Activated CD4-positive, alpha-beta memory T cell treated with anti-CD3 and anti-CD28 coated beads, Interleukin-2, amount 10 ng/mL, durations not matched to agents 7 days and 5 days (primary cell): ENCODE measurements at regions not wholly inside any gene's neighbourhood (a gene's known extent, or its start where the extent isn't known, plus 50 kb on each side); places are given as distances from the start of the nearest gene placed in this dataset.
"Not testable (repeated sequence)": the region's sequence is repeated elsewhere in the genome, so short reads cannot be mapped to it uniquely, and the experiment has no call there.

Experiments used
- CTCF ChIA-PET: fragments of 350-600 bp; sonication (Branson Sonifier 250); formaldehyde crosslinking; loops from one replicate; lab custom pipeline; 2021; ENCODE audit warnings: antibody characterized with exemption, inconsistent platforms; lab: Charles Lee
- POLR2A ChIA-PET: fragments of 350-600 bp; sonication (Branson Sonifier 250); formaldehyde crosslinking; loops from one replicate; lab custom pipeline; 2021; ENCODE audit warnings: antibody characterized with exemption; lab: Charles Lee
- DNase-seq: peaks from one replicate; pipeline ENCODE4 v3.0.0-alpha.2; 2020
- H3K27ac Mint-ChIP-seq: one replicate; pipeline ENCODE4 v1.8.0; 2021; ENCODE audit warnings: mild to moderate bottlenecking, mixed read lengths
- H3K27me3 Mint-ChIP-seq: one replicate; pipeline ENCODE4 v1.8.0; 2021; ENCODE audit warnings: mixed read lengths
- H3K36me3 Mint-ChIP-seq: one replicate; pipeline ENCODE4 v1.8.0; 2021; ENCODE audit warnings: low read depth, mixed read lengths
- H3K4me1 Mint-ChIP-seq: one replicate; pipeline ENCODE4 v1.8.0; 2021; ENCODE audit warnings: mixed read lengths
- H3K4me3 Mint-ChIP-seq: one replicate; pipeline ENCODE4 v1.8.0; 2021; ENCODE audit warnings: mild to moderate bottlenecking, mixed read lengths
- H3K9me3 Mint-ChIP-seq: one replicate; pipeline ENCODE4 v1.8.0; 2021; ENCODE audit warnings: mixed read lengths

DNA sequence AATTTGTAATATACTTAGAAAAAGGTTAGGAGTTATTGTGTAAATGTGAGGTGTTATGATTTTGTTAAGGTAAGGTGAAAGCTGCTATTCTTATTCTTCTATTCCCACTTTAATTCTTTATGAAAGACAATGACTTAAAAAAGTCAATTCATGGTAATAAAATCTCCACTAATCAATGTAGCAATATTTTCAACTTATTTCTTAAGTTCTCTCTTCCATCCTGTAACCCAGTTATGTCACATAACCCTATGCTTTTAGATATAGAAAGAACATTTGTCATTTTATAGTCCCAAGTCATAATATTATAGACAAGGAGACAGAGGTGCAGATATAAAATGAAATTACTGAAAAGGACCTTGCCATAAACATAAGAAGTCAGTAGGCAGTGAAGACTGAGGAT, 157.9 kb upstream of the SLC7A11 start:
- Mint-ChIP-seq H3K4me3 (no peak overlapping the region), H3K27me3 (no peaks in the 10 kb centered on the region), H3K9me3 (no peaks in the 10 kb centered on the region), H3K36me3 (no peaks in the 10 kb centered on the region), H3K4me1 (no peaks in the 10 kb centered on the region), H3K27ac (no peak overlapping the region)
- DNase-seq, result no peak
- ChIA-PET POLR2A (no interaction called here), CTCF (interaction anchor here (0.5 kb wide), 1 partner anchor 522 kb away, joined by 3 read pairs; no protein-coding TSS in a partner anchor)

DNA sequence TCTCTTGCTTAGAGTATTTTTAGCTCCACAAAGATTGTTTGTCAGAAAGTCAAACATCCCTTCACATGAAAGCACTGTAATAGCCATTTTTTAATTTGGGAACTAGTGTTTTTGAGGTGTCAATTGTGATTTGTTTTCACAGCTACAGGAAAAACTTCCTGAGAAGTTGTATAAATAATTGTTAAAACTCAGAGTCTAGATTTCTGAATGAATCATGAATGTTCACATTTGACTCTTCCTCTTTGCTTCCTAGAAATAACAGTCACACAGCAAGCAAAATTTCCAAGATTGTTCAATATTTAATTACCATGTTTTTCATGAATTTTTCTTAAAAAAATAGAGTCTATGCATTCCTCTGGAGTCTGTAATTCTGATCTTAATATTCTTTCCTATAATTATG, 156.9 kb upstream of the SLC7A11 start:
- H3K27me3 Mint-ChIP-seq, result no peaks in the 10 kb centered on the region
- ChIA-PET CTCF (no interaction called here), POLR2A (no interaction called here)
- H3K9me3 Mint-ChIP-seq, result no peaks in the 10 kb centered on the region
- no peak overlapping the region for H3K27ac Mint-ChIP-seq
- no peaks in the 10 kb centered on the region for H3K36me3 Mint-ChIP-seq
- no peak for DNase-seq
- H3K4me3 Mint-ChIP-seq, result no peak overlapping the region
- no peaks in the 10 kb centered on the region for H3K4me1 Mint-ChIP-seq

- Mint-ChIP-seq H3K27ac (no peak overlapping the region), H3K27me3 (no peaks in the 10 kb centered on the region), H3K9me3 (no peaks in the 10 kb centered on the region), H3K4me1 (no peaks in the 10 kb centered on the region), H3K4me3 (no peak overlapping the region), H3K36me3 (no peaks in the 10 kb centered on the region)
- POLR2A ChIA-PET, result no interaction called here
- no peak for DNase-seq
- CTCF ChIA-PET, result no interaction called here
Observed at GRCh38 chr4:138398322-138398721, 156.2 kb upstream of the SLC7A11 start.

DNA sequence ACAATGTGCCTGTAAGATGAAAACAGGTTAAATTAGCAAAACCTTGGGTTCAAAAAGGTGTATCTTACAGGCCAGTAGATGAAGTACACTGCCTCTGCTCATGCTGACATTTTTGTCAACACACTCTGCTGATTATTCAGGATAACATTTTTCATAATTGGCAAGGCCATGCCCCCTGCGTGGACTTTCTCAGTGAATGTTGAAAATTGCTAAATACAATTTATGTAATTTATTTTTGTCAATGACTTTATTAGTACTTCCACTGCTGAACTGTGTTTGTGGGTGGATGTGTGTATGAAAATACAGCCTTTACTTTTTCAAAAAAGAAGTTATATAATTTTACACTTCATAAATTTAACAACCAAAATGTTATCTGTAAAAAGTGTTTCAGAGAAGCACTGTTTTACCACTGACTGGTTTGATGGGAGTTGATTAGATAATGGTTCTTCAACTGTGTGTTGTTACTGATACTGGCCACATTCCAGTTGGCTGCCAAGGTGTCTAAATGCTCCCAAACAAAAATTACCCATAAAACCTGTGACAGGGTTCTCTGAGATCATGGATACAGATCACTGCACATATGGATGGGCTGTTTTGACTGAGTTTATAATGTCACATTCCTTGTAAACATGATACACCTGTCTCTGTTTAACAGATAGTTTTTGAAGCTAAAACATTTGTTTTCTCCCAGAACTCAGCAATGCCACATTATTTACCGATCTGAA, 151.9 kb upstream of the SLC7A11 start:
- POLR2A ChIA-PET, result no interaction called here
- Mint-ChIP-seq H3K36me3 (no peaks in the 10 kb centered on the region), H3K27ac (no peak overlapping the region), H3K9me3 (no peaks in the 10 kb centered on the region), H3K27me3 (no peaks in the 10 kb centered on the region), H3K4me3 (no peak overlapping the region), H3K4me1 (no peaks in the 10 kb centered on the region)
- no peak for DNase-seq
- CTCF ChIA-PET, result no interaction called here

DNA sequence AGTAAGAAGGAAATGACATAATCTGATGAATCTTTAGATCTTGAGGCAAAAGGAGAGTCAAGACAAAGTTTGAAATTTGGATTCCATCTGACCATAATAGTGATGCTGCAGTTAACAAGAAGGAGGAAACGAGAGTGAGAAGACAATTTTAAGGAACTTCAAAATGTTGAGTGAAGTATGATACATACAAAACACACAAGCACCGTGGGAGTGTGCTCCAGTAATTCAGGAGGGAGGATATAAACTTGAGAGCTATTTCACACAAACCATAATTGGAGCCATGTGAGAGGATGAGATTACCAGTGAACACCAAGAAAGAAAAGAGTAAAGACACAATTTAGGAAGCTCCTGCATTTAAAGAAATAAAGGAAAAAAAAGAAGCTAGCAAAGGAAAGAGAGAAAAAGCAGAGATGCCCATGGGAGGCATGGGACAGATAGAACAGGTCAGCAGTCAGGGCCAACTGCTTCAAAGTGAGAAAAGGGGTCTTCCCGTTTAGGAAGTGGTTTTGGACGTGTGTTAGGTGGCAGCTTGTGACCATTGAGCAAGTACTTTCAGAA, 150.7 kb upstream of the SLC7A11 start:
- Mint-ChIP-seq H3K27ac (no peak overlapping the region), H3K4me3 (no peak overlapping the region), H3K36me3 (no peaks in the 10 kb centered on the region), H3K4me1 (no peaks in the 10 kb centered on the region), H3K9me3 (no peaks in the 10 kb centered on the region), H3K27me3 (no peaks in the 10 kb centered on the region)
- CTCF ChIA-PET, result no interaction called here
- POLR2A ChIA-PET, result no interaction called here
- no peak for DNase-seq

- H3K4me3 Mint-ChIP-seq, result no peak overlapping the region
- no peaks in the 10 kb centered on the region for H3K4me1 Mint-ChIP-seq
- CTCF ChIA-PET, result no interaction called here
- no peaks in the 10 kb centered on the region for H3K36me3 Mint-ChIP-seq
- H3K9me3 Mint-ChIP-seq, result no peaks in the 10 kb centered on the region
- POLR2A ChIA-PET, result no interaction called here
- no peak for DNase-seq
- no peak overlapping the region for H3K27ac Mint-ChIP-seq
- no peaks in the 10 kb centered on the region for H3K27me3 Mint-ChIP-seq
Observed at GRCh38 chr4:138389976-138390685, 148.0 kb upstream of the SLC7A11 start.

- ChIA-PET POLR2A (no interaction called here), CTCF (no interaction called here)
- Mint-ChIP-seq H3K4me3 (no peak overlapping the region), H3K27ac (no peak overlapping the region), H3K27me3 (no peaks in the 10 kb centered on the region), H3K9me3 (no peaks in the 10 kb centered on the region), H3K36me3 (no peaks in the 10 kb centered on the region), H3K4me1 (no peaks in the 10 kb centered on the region)
- no peak for DNase-seq
Observed at GRCh38 chr4:138374947-138375346, 132.8 kb upstream of the SLC7A11 start.

DNA sequence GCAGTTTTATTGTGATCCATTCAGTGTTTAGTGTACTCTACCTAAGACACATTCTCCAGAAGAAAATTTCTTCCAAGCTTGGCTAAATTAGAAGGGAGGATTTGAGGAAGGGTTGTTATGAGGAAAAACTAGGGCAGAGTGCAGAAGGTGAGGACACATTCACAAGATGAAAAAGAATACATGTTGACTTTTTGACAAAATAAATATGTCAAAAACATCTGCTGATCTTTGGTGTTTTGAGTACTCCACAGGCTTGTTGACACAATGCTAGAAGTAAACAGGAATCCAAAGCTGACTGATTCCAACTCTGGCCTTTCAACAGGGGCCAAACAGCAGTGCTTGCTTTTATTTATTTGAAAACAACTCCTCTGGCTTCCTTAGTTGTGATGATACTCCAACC, 125.8 kb upstream of the SLC7A11 start:
- Mint-ChIP-seq H3K4me3 (no peak overlapping the region), H3K9me3 (no peaks in the 10 kb centered on the region), H3K27me3 (no peaks in the 10 kb centered on the region), H3K27ac (no peak overlapping the region), H3K36me3 (no peaks in the 10 kb centered on the region), H3K4me1 (no peaks in the 10 kb centered on the region)
- no peak for DNase-seq
- ChIA-PET POLR2A (no interaction called here), CTCF (no interaction called here)

GRCh38 chr4:138352446-138352845, 110.3 kb upstream of the SLC7A11 start:
- POLR2A ChIA-PET, CTCF ChIA-PET, H3K27me3 Mint-ChIP-seq, H3K4me1 Mint-ChIP-seq, H3K4me3 Mint-ChIP-seq, H3K9me3 Mint-ChIP-seq, DNase-seq, H3K27ac Mint-ChIP-seq, H3K36me3 Mint-ChIP-seq: not testable (repeated sequence)

DNA sequence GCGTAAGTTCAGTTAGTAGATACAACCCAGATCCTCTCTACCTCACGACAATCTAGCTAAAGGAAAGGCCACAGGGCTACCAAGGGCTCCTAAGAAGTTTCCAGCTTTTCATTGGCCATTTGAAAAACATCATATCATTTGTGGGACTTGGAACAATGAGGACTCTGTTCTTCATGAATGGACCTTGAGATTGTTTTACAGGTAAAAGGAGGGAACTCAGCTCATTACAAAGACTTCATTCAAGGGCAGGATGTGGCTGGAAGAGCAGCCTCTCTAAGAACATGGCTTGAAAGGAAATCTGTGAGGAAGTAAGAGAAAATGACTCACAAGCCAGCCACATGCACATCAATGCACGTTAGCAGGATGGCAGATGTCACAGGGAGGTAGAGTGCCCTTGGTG, 105.9 kb upstream of the SLC7A11 start:
- DNase-seq, result no peak
- H3K9me3 Mint-ChIP-seq, result no peaks in the 10 kb centered on the region
- no peaks in the 10 kb centered on the region for H3K4me1 Mint-ChIP-seq
- no peak overlapping the region for H3K27ac Mint-ChIP-seq
- ChIA-PET POLR2A (no interaction called here), CTCF (no interaction called here)
- no peaks in the 10 kb centered on the region for H3K36me3 Mint-ChIP-seq
- H3K4me3 Mint-ChIP-seq, result no peak overlapping the region
- H3K27me3 Mint-ChIP-seq, result no peaks in the 10 kb centered on the region

- Mint-ChIP-seq H3K4me1 (no peaks in the 10 kb centered on the region), H3K9me3 (no peaks in the 10 kb centered on the region), H3K36me3 (no peaks in the 10 kb centered on the region), H3K27me3 (no peaks in the 10 kb centered on the region), H3K4me3 (no peak overlapping the region), H3K27ac (no peak overlapping the region)
- CTCF ChIA-PET, result no interaction called here
- POLR2A ChIA-PET, result no interaction called here
- no peak for DNase-seq
Observed at GRCh38 chr4:138347561-138347960, 105.4 kb upstream of the SLC7A11 start.

DNA sequence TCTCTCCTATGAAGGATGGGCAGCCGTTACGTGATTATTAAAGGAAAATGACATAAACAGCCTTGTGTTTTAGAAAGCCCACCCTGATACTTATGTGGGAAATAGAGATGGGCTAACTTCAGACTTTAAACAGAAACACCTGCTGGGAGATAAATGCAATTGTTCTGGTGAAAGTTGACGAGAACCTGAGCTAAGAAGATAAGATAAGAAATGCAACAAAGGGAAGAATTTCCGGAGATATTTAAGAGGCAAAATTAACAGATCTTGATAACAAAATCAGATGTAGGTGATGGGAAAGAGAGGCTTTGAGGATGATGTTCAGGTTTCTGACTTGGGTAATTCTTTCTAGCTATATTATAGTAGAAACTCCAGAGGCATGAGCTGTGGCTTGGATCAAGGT, 102.7 kb upstream of the SLC7A11 start:
- ChIA-PET POLR2A (no interaction called here), CTCF (no interaction called here)
- Mint-ChIP-seq H3K4me3 (no peak overlapping the region), H3K36me3 (no peaks in the 10 kb centered on the region), H3K4me1 (no peaks in the 10 kb centered on the region), H3K27me3 (no peaks in the 10 kb centered on the region), H3K9me3 (no peaks in the 10 kb centered on the region), H3K27ac (no peak overlapping the region)
- no peak for DNase-seq

DNA sequence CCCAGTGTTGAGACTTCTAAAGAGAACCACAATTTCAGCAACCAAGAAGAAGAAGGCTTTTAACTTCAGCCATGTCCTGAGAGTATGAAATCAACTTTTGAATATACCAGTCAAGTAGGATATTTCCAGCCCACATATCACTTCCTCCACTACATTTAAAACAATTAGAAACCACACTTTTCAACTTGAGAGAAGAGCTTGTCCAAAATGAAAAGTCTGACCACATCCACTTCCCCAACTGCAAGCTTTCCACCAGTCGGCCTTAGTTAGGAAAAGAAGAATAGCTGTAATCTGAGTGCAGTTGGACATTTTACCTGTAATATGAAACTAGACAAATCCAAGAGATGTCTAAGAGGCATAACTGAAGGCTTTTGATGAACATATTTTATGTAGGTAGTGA, 101.9 kb upstream of the SLC7A11 start:
- ChIA-PET POLR2A (no interaction called here), CTCF (no interaction called here)
- Mint-ChIP-seq H3K27me3 (no peaks in the 10 kb centered on the region), H3K9me3 (no peaks in the 10 kb centered on the region), H3K4me1 (no peaks in the 10 kb centered on the region), H3K36me3 (no peaks in the 10 kb centered on the region), H3K4me3 (no peak overlapping the region), H3K27ac (no peak overlapping the region)
- DNase-seq, result no peak
